ENCODE measurements at regions not wholly inside any gene's neighbourhood (a gene's known extent, or its start where the extent isn't known, plus 50 kb on each side); places are given as distances from the start of the nearest gene placed in this dataset.

DNA sequence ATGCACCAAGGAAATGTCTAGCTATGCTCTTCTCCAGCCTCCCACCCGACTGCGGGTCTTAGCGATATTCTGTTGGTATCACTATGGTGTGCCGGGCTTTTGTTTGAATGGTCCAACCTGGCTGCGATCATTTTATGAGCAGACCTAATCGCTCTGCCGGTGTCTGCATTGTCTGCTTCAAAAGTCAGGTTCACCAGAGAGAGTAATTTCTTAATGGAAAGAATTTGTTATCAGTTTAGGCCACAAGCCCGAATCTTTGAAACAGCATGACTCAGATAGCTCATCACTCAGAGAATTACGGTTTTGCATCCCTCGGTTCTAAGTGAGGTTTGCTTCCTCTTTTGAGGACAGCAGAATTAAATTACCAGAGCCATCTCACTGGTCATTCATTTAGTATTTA lies 521.0 kb upstream of the ARID1B start:
- TF ChIP-seq, protein P1, sequence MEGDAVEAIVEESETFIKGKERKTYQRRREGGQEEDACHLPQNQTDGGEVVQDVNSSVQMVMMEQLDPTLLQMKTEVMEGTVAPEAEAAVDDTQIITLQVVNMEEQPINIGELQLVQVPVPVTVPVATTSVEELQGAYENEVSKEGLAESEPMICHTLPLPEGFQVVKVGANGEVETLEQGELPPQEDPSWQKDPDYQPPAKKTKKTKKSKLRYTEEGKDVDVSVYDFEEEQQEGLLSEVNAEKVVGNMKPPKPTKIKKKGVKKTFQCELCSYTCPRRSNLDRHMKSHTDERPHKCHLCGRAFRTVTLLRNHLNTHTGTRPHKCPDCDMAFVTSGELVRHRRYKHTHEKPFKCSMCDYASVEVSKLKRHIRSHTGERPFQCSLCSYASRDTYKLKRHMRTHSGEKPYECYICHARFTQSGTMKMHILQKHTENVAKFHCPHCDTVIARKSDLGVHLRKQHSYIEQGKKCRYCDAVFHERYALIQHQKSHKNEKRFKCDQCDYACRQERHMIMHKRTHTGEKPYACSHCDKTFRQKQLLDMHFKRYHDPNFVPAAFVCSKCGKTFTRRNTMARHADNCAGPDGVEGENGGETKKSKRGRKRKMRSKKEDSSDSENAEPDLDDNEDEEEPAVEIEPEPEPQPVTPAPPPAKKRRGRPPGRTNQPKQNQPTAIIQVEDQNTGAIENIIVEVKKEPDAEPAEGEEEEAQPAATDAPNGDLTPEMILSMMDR (IDR thresholded peaks at IDR 0.05; ENCODE audit: insufficient read depth, low read length, severe bottlenecking), result no peak
- no peak for DNase-seq (ENCODE audit: low read depth)
- no peak for FAIRE-seq
- Histone ChIP-seq H3K4me3 (ENCODE audit: low read depth, low read length) (no peak overlapping the region), H3K36me3 (ENCODE audit: control insufficient read depth, insufficient read depth, low read length) (no peaks in the 10 kb centered on the region), H3K27me3 (ENCODE audit: control insufficient read depth, insufficient read depth, low read length) (no peaks in the 10 kb centered on the region)

DNA sequence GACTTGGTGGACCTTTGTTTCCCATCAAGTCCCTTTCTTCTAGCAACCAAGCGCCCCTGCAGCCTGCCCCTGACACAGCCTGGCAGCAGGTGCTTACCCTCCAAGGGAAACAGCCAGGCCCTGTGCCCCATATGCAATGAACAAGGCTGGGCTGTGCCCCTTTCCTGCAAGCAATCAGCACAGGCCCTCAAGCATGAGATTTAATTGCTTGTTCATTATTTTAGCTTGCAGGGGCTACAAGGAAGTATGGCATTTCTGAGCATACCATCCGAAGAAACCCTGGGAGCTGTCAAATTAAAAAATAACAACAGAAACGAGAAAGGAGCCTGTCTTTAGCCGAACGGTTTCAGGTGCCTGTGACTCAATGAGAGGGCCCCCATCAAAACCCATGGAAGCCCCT lies 522.9 kb upstream of the ARID1B start:
- FAIRE-seq (no peak), DNase-seq (ENCODE audit: low read depth) (no peak)
- Histone ChIP-seq H3K27me3 (ENCODE audit: control insufficient read depth, insufficient read depth, low read length) (no peaks in the 10 kb centered on the region), H3K4me3 (ENCODE audit: low read depth, low read length) (no peak overlapping the region), H3K36me3 (ENCODE audit: control insufficient read depth, insufficient read depth, low read length) (no peaks in the 10 kb centered on the region)
- TF ChIP-seq, protein P1 (IDR thresholded peaks at IDR 0.05; ENCODE audit: insufficient read depth, low read length, severe bottlenecking), result no peak

DNA sequence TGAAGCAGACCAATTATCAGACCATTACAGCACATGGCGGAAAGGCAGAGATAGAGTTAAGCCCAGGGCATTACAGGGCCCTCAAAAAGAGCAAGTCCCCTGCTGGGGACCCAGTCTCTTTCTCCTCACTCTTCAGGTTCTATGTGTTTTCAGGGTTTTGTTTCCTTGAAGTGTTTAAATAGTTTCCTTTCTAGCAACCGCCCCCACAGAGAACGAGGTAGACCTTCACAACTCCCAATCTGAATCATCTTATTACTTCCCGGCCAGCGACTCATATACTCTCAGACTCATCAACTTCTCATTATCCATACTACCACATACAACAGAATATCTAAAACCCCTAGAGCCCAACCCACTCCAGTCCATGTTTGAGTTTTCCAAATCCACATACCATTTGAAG lies 526.6 kb upstream of the ARID1B start:
- no peak for FAIRE-seq
- TF ChIP-seq, protein P1 (IDR thresholded peaks at IDR 0.05; ENCODE audit: insufficient read depth, low read length, severe bottlenecking), result no peak

DNA sequence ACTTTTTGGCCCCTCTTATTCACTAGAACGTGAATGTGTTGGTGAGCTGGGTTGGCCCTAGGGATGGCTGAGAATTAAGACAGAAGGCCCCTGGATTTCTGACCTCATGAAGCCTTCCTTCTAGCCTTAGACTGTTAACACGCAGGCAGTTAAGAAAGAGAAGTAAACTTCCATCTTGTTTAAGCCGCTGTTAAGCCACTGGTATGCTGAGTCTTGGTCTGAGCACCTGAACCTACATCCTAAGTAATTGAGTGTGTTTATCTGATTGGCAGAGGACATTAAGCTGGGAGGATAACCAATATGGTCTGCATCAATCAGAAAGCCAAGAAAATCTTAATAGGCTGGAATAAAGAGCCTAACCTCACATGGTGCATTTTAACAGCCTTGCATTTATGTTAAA lies 535.0 kb upstream of the ARID1B start:
- Histone ChIP-seq H3K27me3 (ENCODE audit: control insufficient read depth, insufficient read depth, low read length) (no peaks in the 10 kb centered on the region), H3K4me3 (ENCODE audit: low read depth, low read length) (no peak overlapping the region), H3K36me3 (ENCODE audit: control insufficient read depth, insufficient read depth, low read length) (no peaks in the 10 kb centered on the region)
- TF ChIP-seq, protein P1 (IDR thresholded peaks at IDR 0.05; ENCODE audit: insufficient read depth, low read length, severe bottlenecking), result no peak
- FAIRE-seq, result no peak
- no peak for DNase-seq (ENCODE audit: low read depth)

More for the DNA sequence above, 526.6 kb upstream of the ARID1B start:
- no peaks in the 10 kb centered on the region for H3K27me3 ChIP-seq (ENCODE audit: control insufficient read depth, insufficient read depth, low read length)
- peak; percentile 4 for DNase-seq (ENCODE audit: low read depth)
- H3K36me3 ChIP-seq (ENCODE audit: control insufficient read depth, insufficient read depth, low read length), result no peaks in the 10 kb centered on the region
- H3K4me3 ChIP-seq (ENCODE audit: low read depth, low read length), result no peak overlapping the region

DNA sequence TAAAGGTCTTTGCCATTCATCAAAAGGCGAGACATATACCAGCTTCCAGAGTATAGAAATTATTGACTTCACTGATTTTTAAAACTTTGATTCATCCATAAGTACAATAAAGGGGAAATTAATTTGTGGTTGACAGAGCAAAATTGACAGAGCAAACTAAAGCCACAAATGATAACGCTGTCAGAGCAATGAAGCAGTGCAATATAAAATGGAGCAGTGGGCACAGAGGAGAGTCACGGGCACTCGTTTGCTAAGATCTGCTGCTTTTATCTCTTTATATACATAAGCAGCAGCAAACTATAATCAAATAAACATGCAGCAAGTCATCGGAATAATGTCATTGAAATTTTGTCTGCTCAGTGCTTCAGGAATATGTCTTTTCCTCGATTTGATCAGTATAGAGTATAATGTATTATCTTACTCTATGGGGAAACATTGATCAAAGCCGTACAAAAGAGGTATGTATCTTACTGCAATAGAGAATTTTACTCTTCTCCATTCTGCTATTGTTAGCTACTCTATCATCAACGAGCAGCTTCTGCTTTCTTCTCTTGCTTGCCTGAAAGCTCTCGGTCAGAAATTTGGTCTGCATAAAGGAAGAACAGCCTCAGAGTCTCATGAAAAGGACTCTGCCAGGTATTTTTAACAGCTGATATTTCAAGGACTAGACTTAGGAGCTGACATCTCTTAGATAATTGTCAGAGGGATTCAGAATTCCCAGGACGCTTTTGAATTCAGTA lies 546.0 kb upstream of the ARID1B start:
- DNase-seq (ENCODE audit: low read depth), result no peak
- H3K4me3 ChIP-seq (ENCODE audit: low read depth, low read length), result no peak overlapping the region
- H3K27me3 ChIP-seq (ENCODE audit: control insufficient read depth, insufficient read depth, low read length), result no peaks in the 10 kb centered on the region
- no peak for FAIRE-seq
- no peaks in the 10 kb centered on the region for H3K36me3 ChIP-seq (ENCODE audit: control insufficient read depth, insufficient read depth, low read length)
- TF ChIP-seq, protein P1 (IDR thresholded peaks at IDR 0.05; ENCODE audit: insufficient read depth, low read length, severe bottlenecking), result no peak

DNA sequence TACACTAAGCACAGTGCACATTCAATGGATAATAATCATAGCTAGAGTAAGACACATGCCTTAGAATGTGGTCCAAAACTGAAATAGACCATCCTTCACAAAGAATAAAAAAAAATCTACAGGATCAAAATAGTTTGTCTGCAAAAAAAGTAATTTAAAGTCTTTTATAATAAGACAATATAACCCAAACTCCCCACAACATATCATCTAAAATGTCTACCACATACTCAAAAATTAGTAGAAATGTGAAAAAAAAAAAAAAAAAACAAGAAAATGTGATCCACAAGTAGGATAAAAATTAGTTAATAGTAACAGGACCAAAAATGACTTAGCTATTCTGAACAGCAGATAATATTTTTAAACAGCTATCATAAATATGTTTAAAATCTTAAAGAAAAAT lies 557.2 kb upstream of the ARID1B start:
- TF ChIP-seq, protein P1 (IDR thresholded peaks at IDR 0.05; ENCODE audit: insufficient read depth, low read length, severe bottlenecking), result no peak
- Histone ChIP-seq H3K4me3 (ENCODE audit: low read depth, low read length) (no peak overlapping the region), H3K27me3 (ENCODE audit: control insufficient read depth, insufficient read depth, low read length) (no peaks in the 10 kb centered on the region), H3K36me3 (ENCODE audit: control insufficient read depth, insufficient read depth, low read length) (no peaks in the 10 kb centered on the region)
- DNase-seq (ENCODE audit: low read depth) (no peak), FAIRE-seq (no peak)
